Parathyroid adenoma (tissue), 2 donors: ENCODE measurements at regions not wholly inside any gene's neighbourhood (a gene's known extent, or its start where the extent isn't known, plus 50 kb on each side); places are given as distances from the start of the nearest gene placed in this dataset.

Experiments used
- H2AFZ ChIP-seq: fragments of 300-600 bp; sonication (generic); one replicate; pipeline ENCODE4 v1.7.0; 2017; ENCODE audit warnings: antibody characterized with exemption, mild to moderate bottlenecking
- H3K27ac ChIP-seq: fragments of 300-600 bp; sonication (generic); one replicate; pipeline ENCODE4 v1.7.0; 2017
- H3K27me3 ChIP-seq: fragments of 300-600 bp; sonication (generic); one replicate; pipeline ENCODE4 v1.7.0; 2017; ENCODE audit warnings: low read length; ENCODE audit not compliant: control insufficient read depth, insufficient read depth
- H3K36me3 ChIP-seq: fragments of 300-600 bp; sonication (generic); one replicate; pipeline ENCODE4 v1.7.0; 2017; ENCODE audit warnings: low read length; ENCODE audit not compliant: control insufficient read depth, insufficient read depth
- H3K4me1 ChIP-seq: fragments of 300-600 bp; sonication (generic); one replicate; pipeline ENCODE4 v1.7.0; 2017; ENCODE audit warnings: control low read depth
- H3K4me2 ChIP-seq: fragments of 300-600 bp; sonication (generic); one replicate; pipeline ENCODE4 v1.7.0; 2017; ENCODE audit warnings: low read length
- H3K4me3 ChIP-seq: fragments of 300-600 bp; sonication (generic); one replicate; pipeline ENCODE4 v1.7.0; 2017; ENCODE audit warnings: low read depth, low read length
- H3K79me2 ChIP-seq: fragments of 300-600 bp; sonication (generic); one replicate; pipeline ENCODE4 v1.7.0; 2017; ENCODE audit warnings: control low read depth
- H3K9ac ChIP-seq: fragments of 300-600 bp; sonication (generic); one replicate; pipeline ENCODE4 v1.7.0; 2017; ENCODE audit warnings: mild to moderate bottlenecking
- H3K9me3 ChIP-seq: fragments of 300-600 bp; sonication (generic); one replicate; pipeline ENCODE4 v1.7.0; 2017; ENCODE audit warnings: low read length; ENCODE audit not compliant: control insufficient read depth
- CTCF ChIP-seq: fragments of 300-600 bp; sonication (generic); IDR thresholded peaks from one replicate; pipeline ENCODE4 v1.7.0; 2017; ENCODE audit warnings: antibody characterized with exemption, mild to moderate bottlenecking
- donor health status: primary hyperparathyroidism.

- Histone ChIP-seq H3K27me3 (no peaks in the 10 kb centered on the region), H3K79me2 (no peaks in the 10 kb centered on the region), H3K36me3 (no peaks in the 10 kb centered on the region), H3K4me1 (no peaks in the 10 kb centered on the region), H2AFZ (no peak overlapping the region), H3K4me2 (no peak overlapping the region), H3K9ac (no peak overlapping the region), H3K9me3 (no peaks in the 10 kb centered on the region), H3K4me3 (no peak overlapping the region), H3K27ac (no peak overlapping the region)
- TF ChIP-seq CTCF: no peak
These were observed 166.4 kb downstream of the FAXC start for GRCh38 chr6:99183066-99183465.

- no peak overlapping the region for H3K4me2 ChIP-seq
- H3K79me2 ChIP-seq: no peaks in the 10 kb centered on the region
- H3K4me3 ChIP-seq: no peak overlapping the region
- H3K36me3 ChIP-seq: no peaks in the 10 kb centered on the region
- H3K27ac ChIP-seq: no peak overlapping the region
- H3K9me3 ChIP-seq: no peaks in the 10 kb centered on the region
- no peak for TF ChIP-seq CTCF
- H3K27me3 ChIP-seq: no peaks in the 10 kb centered on the region
- no peak overlapping the region for H3K9ac ChIP-seq
- H2AFZ ChIP-seq: no peak overlapping the region
- no peaks in the 10 kb centered on the region for H3K4me1 ChIP-seq
These were observed 168.3 kb downstream of the FAXC start for GRCh38 chr6:99181174-99181573.

GRCh38 chr6:99178168-99178567 lies 171.3 kb downstream of the FAXC start:
- Histone ChIP-seq H2AFZ (no peak overlapping the region), H3K27me3 (no peaks in the 10 kb centered on the region)
- no peak for TF ChIP-seq CTCF

GRCh38 chr6:99177736-99178135 lies 171.7 kb downstream of the FAXC start:
- H3K9ac ChIP-seq: no peak overlapping the region
- H3K9me3 ChIP-seq: no peaks in the 10 kb centered on the region
- H3K36me3 ChIP-seq: no peaks in the 10 kb centered on the region

More at GRCh38 chr6:99178168-99178567, 171.3 kb downstream of the FAXC start:
- H3K9me3 ChIP-seq: no peaks in the 10 kb centered on the region
- H3K9ac ChIP-seq: no peak overlapping the region
- no peaks in the 10 kb centered on the region for H3K79me2 ChIP-seq
- no peak overlapping the region for H3K4me3 ChIP-seq
- H3K4me2 ChIP-seq: no peak overlapping the region
- H3K36me3 ChIP-seq: no peaks in the 10 kb centered on the region
- H3K4me1 ChIP-seq: no peaks in the 10 kb centered on the region
- H3K27ac ChIP-seq: no peak overlapping the region

More at GRCh38 chr6:99177736-99178135, 171.7 kb downstream of the FAXC start:
- no peak overlapping the region for H3K27ac ChIP-seq
- H3K79me2 ChIP-seq: no peaks in the 10 kb centered on the region
- H3K4me1 ChIP-seq: no peaks in the 10 kb centered on the region
- H3K4me3 ChIP-seq: no peak overlapping the region
- H3K4me2 ChIP-seq: no peak overlapping the region
- TF ChIP-seq CTCF: no peak
- no peak overlapping the region for H2AFZ ChIP-seq
- no peaks in the 10 kb centered on the region for H3K27me3 ChIP-seq
